Mammary epithelial cell (primary cell): ENCODE measurements at regions not wholly inside any gene's neighbourhood (a gene's known extent, or its start where the extent isn't known, plus 50 kb on each side); places are given as distances from the start of the nearest gene placed in this dataset.
"Not testable (repeated sequence)": the region's sequence is repeated elsewhere in the genome, so short reads cannot be mapped to it uniquely, and the experiment has no call there.

Experiments used
- EZH2 ChIP-seq: IDR thresholded peaks from 2 replicates; pipeline ENCODE4 v1.6.1; 2012; ENCODE audit warnings: low read length, inconsistent platforms, borderline replicate concordance
- TF ChIP-seq, protein P1 (sequence below), 2 donors: IDR thresholded peaks in 1 of 2; conservative IDR thresholded peaks in 1 of 2; 2 replicates each; pipeline ENCODE4 v1.5.1; 2011 to 2012; ENCODE audit warnings: inconsistent platforms in 2 of 2, low read length in 2 of 2, mild to moderate bottlenecking in 2 of 2, control low read depth in 1 of 2, low read depth in 1 of 2; ENCODE audit not compliant: insufficient read depth in 1 of 2; ENCODE audit errors: extremely low read depth in 1 of 2

DNA sequence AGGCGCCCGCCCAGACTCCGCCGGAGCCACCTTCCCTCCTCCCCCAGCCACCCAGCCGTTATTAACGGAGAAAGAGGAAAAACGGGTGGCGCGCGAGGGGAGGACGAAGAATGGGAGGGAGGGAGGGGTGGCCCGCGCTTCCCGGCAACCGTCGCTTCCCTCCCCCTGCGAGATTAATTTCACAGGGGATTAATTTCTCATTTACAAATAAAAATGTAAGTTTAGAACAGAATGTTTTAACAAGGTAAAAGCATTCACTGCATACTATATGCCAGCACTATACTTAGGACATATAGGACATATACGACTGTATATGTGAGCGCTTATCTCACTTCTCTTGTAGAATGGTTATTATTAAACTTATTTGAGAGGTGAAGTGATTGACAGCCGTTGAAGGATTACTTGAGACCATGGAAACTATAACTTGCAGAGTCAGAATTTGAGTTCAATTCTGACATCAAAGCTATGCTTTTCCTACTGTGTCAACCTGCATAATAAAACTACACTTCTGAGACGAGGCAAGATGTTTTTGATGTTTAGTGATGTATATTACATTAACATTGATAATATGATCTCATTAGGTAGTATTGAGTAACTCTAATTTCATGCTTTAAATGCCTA lies 120.5 kb upstream of the WIPF3 start:
- TF ChIP-seq, protein P1, sequence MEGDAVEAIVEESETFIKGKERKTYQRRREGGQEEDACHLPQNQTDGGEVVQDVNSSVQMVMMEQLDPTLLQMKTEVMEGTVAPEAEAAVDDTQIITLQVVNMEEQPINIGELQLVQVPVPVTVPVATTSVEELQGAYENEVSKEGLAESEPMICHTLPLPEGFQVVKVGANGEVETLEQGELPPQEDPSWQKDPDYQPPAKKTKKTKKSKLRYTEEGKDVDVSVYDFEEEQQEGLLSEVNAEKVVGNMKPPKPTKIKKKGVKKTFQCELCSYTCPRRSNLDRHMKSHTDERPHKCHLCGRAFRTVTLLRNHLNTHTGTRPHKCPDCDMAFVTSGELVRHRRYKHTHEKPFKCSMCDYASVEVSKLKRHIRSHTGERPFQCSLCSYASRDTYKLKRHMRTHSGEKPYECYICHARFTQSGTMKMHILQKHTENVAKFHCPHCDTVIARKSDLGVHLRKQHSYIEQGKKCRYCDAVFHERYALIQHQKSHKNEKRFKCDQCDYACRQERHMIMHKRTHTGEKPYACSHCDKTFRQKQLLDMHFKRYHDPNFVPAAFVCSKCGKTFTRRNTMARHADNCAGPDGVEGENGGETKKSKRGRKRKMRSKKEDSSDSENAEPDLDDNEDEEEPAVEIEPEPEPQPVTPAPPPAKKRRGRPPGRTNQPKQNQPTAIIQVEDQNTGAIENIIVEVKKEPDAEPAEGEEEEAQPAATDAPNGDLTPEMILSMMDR (conservative IDR thresholded peaks at IDR 0.05 in 1 of 2, IDR thresholded peaks at IDR 0.05 in 1 of 2; ENCODE audit: extremely low read depth in 1 of 2, insufficient read depth in 1 of 2, low read depth in 1 of 2, low read length in 2 of 2), result not testable (repeated sequence)
- not testable (repeated sequence) for TF ChIP-seq EZH2
